Prostate gland (tissue), 2 donors: ENCODE measurements at regions not wholly inside any gene's neighbourhood (a gene's known extent, or its start where the extent isn't known, plus 50 kb on each side); places are given as distances from the start of the nearest gene placed in this dataset.

Experiments used
- CTCF ChIP-seq, 4 experiments: fragments of 200-600 bp in 2 of 4; fragments of 450-650 bp in 2 of 4; sonication (generic) in 2 of 4; IDR thresholded peaks; 1 replicate in 3 of 4; 2 replicates in 1 of 4; pipeline ENCODE4 v1.5.1; 2016 to 2019; ENCODE audit warnings: antibody characterized with exemption in 4 of 4, mild to moderate bottlenecking in 2 of 4, moderate library complexity in 2 of 4
- POLR2AphosphoS5 ChIP-seq: sonication (generic); formaldehyde crosslinking; IDR thresholded peaks from one replicate; pipeline ENCODE4 v1.6.1; 2017; ENCODE audit warnings: antibody characterized with exemption

DNA sequence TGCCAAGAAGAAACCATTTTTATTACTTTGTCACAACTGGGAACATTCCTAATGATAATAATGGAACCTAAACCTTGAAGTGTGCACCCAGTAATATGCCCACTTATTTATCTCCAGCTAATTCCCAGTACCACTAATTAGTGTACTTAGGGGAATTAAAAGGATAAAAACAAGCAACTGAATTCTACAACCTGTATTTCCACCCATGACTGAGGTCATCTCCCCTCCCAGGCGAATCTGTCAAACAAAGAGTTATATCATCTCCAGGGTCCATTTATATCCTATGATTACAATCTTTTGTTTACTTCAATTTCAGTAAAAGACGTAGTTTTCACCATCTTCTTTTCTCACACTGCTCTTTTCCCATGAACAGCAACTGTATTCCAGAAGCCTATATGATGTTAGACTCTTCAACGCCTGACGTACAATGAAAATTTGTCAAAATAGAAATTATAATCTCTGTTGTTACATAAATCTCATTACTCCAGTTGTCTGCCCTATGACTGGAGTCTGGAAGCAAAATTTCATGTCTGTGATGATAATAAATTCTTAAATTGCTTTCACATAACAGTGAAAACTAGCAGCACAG, 177.6 kb downstream of the GOLIM4 start:
- TF ChIP-seq CTCF (IDR thresholded peaks at IDR 0.05), result no peak
- TF ChIP-seq POLR2AphosphoS5, result no peak
